GM13977 (cell line): ENCODE measurements at regions not wholly inside any gene's neighbourhood (a gene's known extent, or its start where the extent isn't known, plus 50 kb on each side); places are given as distances from the start of the nearest gene placed in this dataset.
"Not testable (repeated sequence)": the region's sequence is repeated elsewhere in the genome, so short reads cannot be mapped to it uniquely, and the experiment has no call there.

Experiments used
- DNase-seq: peaks from one replicate; pipeline ENCODE4 v3.0.0; 2012; ENCODE audit warnings: low spot score
- CTCF ChIP-seq: IDR thresholded peaks from 2 replicates; pipeline ENCODE4 v1.5.1; 2012; ENCODE audit warnings: mild to moderate bottlenecking, control low read depth; ENCODE audit not compliant: insufficient read depth; ENCODE audit errors: extremely low read depth, missing control alignments
- in situ Hi-C: fragments of 300-500 bp; cut with MboI; formaldehyde crosslinking; loops from one replicate; pipeline ENCODE4 v1.12.0; 2022; ENCODE audit warnings: low sequenced_read_pairs, low pct_unique_long_range_greater_than_20kb, mixed read lengths, inconsistent platforms; ENCODE audit not compliant: unreplicated experiment

DNA sequence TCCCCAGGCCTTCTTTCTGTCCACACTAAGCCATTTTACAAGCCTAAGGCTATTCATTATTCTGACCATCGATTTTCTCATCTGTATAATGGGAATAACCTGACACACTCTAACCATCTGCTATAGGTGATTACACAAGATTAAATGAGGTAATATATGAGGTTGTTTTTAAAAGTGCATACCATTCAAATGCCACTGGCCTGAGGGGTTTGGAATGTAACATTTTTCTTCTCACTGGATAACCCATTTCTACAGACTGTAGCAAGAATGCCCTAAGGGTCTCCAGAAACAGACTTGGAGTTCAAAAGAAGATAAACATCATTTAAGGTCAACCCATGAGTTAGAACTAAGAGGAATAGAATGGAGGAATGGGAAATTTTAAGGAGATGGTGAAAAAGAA is 111.7 kb upstream of the SETBP1 start:
- in situ Hi-C loops: no loop called here
- no peak for TF ChIP-seq CTCF
- DNase-seq: no peak

DNA sequence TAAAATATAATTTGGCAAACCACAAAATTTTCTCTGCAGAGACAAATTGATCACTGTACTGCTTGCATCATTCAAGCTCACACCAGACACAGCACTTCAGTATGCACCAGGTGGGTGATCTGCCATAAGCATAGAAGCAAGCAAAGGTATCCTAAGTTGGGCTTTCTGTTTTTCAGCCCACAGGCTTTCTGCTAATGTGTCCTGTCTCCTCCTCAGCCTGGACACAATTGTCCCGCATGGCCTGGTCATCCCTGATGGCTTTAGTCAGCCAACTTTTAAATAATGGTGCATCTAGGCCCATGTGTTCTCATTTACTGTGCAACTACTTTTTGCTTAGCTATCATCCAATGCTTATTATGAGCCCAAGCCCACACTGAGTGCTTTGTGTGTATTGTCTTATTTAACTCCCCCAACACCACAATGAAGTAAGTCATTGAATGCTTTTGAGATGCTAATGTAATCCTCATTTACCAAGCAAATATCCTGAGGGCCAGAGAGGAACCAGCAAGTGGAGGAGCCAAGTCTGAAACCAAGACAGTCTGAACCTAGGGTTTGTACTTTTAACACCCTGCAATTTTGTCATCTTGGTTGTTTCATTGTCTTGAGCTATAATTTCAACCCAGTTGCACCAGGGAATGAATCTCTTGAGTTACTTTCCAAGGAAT is 111.2 kb upstream of the SETBP1 start:
- in situ Hi-C loops: no loop called here
- no peak for TF ChIP-seq CTCF
- no peak for DNase-seq

GRCh38 chr18:44579028-44579702 is 101.5 kb upstream of the SETBP1 start:
- peak; percentile 57 for DNase-seq
- peak; percentile 62 for TF ChIP-seq CTCF
- in situ Hi-C loops: no loop called here

DNA sequence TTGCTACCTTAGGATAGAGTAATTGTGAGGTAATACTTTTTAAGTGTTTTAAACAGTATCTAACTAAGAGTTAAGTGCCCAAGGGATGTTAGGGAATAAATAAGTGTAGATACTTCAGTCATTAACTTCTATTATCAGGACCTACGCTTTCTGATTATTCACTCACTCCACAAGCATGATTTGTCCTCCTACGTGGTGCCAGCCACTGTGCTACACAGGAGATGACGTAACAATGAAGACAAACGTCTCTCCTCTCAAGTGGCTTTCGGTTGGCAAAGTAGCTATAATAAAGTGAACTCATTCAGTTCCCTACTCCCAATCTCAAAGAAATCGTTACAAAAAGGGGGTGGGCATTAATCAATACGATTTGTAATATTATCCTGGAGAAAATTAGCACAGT is 100.9 kb upstream of the SETBP1 start:
- no peak for DNase-seq
- in situ Hi-C loops: no loop called here
- TF ChIP-seq CTCF: no peak

- DNase-seq: no peak
- no peak for TF ChIP-seq CTCF
- in situ Hi-C loops: no loop called here
These were observed 100.5 kb upstream of the SETBP1 start for GRCh38 chr18:44580159-44580558.

DNA sequence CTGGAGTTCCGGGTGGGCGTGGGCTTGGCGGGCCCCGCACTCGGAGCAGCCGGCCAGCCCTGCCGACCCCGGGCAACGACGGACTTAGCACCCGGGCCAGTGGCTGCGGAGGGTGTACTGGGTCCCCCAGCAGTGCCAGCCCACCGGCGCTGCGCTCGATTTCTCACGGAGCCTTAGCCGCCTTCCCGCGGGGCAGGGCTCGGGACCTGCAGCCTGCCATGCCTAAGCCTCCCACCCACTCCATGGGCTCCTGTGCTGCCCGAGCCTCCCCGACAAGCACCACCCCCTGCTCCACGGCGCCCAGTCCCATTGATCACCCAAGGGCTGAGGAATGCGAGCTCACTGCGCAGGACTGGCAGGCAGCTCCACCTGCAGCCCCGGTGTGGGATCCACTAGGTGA is 99.9 kb upstream of the SETBP1 start:
- in situ Hi-C loops, DNase-seq: not testable (repeated sequence)

GRCh38 chr18:44582456-44582855 is 98.2 kb upstream of the SETBP1 start:
- in situ Hi-C loops: no loop called here
- TF ChIP-seq CTCF: no peak
- DNase-seq: no peak
